ENCODE measurements at regions not wholly inside any gene's neighbourhood (a gene's known extent, or its start where the extent isn't known, plus 50 kb on each side); places are given as distances from the start of the nearest gene placed in this dataset.

GRCh38 chr9:81083854-81084512 lies 605.4 kb downstream of the TLE1 start:
- TF ChIP-seq CTCF (IDR thresholded peaks at IDR 0.05; ENCODE audit: insufficient read depth, low read length, poor library complexity, severe bottlenecking) (no peak), EZH2phosphoT487 (conservative IDR thresholded peaks at IDR 0.05; ENCODE audit: low read length) (no peak)
